Mucosa of gallbladder (tissue), 1 donor: ENCODE measurements at regions not wholly inside any gene's neighbourhood (a gene's known extent, or its start where the extent isn't known, plus 50 kb on each side); places are given as distances from the start of the nearest gene placed in this dataset.

Source experiments
- DNase-seq: peaks from one replicate; pipeline ENCODE4 v3.0.0-alpha.2; 2020; ENCODE audit warnings: low spot score
- donor health status: DM: no; HTN: no; CAD: no.

DNA sequence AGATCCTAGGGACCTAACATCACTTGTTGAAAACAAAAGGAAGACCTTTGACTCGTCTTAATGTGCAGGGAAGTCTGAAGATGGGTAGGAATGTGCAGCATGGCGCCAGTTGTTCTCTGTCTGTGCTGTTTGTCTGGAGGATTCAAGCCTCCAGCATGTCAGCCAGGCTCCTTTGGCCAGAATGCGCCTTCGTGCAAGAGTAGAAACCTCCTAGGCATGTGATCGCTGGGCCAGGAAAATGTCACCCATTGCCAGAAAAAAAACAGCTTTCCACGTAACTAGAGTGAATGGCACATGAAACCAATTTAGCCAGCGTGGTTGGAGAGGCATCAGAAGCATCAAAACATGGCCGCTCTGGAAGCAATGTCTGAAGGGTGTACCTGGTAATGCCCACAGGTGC lies 132.7 kb downstream of the EDN1 start:
- peak; percentile 51 for DNase-seq

DNA sequence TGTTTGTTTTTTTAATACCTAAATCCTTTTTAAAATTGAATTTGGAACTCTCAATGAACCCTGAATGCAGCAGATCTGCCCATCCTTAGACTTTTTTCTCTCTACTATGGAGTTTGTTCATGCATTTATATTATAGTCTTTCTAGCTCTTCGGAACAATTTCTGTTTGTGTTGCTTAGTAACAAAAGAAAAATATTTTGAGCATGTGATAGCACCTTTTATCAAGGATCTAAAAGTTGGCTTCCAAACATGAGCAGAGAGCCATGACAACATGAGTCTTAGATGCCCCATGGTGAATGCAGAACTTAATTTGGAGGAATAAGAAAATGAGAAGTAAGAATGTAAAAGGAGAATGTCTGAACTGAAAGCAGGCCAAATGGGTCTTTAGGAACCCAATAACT lies 133.7 kb downstream of the EDN1 start:
- DNase-seq = no peak

DNA sequence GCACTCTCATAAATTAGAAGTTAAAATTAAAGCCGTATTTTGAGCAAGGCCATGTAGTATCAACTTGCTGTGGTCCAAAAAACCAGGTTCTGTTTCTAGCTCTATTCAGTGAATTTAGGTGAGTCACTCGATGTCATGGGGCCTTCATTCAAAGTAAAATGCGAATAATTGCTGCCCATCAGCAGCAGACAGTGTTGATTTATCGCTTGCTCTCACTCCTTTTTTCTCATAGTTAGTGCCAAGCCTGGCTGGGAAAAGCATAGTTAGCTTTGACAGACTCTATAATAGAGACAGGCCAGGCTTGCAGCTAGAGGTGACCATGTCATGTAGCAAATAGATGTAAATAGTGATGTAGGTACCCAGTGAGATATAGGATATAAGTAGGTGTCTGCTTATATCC lies 136.0 kb downstream of the EDN1 start:
- DNase-seq = no peak

DNA sequence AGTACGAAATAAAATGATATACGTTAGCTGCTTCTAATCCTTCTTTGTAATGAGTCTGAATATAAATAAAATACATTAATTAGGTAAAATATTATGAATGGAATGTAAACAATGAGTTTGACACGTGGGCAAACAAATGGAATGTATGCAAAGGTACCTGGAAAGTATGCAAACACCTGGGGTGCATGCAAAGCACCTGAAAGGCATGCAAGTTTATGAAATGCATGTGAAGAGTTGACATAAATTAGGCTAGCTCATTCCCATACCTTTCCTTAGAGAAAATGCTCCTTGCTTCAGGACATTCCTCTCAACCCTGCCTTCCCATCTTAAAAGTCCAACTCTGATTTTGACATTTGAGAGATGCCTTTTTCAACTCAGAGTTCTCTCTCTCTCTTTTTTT lies 140.9 kb downstream of the EDN1 start:
- no peak for DNase-seq

DNA sequence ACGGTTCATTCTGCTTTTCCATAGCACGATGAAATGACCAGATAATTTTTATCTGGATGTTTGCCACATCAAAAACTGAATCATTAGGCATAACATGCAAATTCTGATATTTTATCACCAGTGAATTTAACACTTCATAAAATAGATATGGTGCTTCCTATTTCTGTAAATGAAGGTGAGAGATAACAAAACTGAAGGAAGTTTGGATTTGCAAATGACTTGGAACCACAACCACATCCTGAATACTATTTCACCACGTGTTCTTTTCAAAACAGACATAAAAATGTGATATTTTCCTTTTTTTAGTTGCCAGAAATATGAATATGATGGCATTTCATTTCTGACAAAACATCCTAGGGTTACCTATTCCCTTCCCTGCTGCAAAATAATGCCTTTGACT lies 146.1 kb downstream of the EDN1 start:
- DNase-seq = no peak

DNA sequence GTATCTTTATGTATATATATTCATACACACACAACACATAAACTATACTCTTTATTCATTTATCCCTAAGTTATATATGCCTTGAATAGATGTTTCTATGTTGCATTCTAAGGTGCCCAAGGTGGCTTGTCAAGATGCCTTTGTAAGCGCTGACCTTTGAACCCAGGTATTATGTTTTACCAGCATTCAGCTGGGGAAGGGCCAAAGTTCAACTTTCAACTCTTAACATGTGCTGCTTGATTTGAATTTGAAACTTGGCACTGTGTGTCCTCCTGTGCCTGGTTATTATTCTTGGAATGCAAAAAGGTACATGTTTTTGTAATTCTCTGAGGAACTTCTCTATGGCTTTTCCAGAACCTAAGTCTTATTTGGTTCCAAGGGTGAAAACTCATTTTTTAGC lies 146.5 kb downstream of the EDN1 start:
- DNase-seq = peak; percentile 44

DNA sequence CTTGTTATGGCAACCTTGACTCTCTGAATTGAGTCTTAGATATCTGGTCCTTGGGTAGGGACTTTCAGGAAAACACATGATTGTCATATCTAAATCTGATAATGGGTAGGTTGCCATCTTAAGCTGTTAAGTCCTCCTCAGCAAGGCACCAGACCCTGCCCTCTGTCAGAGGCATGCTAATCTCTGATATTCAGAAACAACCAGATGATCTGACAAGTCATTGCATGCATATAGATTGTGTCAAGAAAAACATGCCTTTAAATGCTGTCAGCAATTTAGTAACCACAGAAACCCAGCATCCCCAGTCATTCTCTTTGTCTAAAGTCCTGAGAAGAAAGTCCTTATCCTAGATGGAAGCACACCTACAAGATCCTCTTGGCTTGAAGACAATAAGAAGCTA lies 149.1 kb downstream of the EDN1 start:
- no peak for DNase-seq

DNA sequence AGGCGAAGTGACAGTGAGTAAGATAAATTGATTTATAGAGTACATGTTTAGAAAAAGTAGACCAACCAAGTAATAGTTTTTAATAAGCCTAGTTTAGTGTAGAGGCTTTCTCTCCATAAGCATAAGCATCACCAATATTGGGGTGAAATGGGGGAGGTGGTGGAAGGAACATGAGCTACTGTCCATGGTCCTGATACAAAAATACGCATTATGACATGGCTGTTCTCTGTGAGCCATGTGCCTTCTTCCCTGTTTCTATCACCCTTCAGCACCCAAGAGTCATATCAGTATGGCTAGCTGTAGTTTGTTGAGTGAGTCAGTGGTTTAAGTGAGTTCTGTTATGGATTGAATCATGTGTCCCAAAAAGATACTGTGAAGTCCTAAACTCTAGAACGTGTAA lies 150.8 kb downstream of the EDN1 start:
- DNase-seq = no peak

DNA sequence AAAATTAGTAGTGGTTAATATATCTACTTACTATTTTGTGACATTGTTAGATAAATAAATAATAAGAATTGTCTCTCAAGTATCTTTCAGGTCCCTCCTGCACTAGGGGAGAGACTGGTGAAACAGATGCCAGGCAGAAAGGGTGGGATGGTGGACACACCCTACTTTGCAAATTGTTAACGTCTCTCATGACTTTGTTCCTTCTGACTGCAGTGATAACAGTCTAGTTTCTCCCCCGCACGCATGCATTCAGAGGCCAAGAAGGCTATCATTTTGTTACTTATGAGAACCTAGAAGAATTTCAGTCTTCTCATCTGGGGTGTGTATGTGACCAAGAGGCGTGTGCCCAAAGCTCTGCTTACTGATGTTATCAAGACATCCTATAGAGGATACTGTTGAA lies 152.3 kb downstream of the EDN1 start:
- DNase-seq = no peak

DNA sequence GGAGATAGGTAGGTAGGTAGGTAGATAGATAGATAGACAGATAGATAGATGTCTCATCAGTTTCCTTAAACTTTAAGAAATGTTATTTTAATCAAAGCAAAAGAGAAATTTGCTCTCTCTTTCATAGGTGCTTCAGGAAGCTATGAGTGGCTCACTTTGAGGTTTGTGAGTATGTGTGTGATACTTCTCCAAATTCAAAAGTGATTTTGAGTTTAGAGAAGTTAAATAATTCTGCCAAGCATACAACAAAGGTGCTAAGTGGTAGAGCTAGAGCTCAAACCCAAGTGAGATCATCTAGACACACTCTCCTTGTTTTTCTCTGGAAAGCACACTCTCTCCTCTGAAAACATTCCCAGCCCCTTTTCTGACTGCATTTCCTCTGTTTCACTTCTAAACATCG lies 156.2 kb downstream of the EDN1 start:
- no peak for DNase-seq

DNA sequence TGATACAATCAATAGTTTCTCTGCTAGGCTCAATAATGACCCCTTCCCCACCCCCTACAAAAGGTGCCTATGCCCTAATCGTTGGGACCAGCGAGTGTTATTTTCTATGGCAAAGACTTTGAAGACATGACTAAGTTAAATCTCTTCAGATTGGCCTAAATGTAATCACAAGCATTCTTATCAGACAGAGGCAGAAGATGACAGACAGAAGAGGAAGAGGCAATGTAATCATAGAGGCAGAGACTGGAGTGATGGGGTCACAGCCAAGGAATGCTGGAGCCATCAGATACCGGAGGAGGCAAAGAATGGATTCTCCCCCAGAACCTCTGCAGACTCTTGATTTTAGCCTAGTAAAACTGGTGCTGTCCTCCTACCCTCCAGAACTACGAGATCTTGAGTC lies 159.3 kb downstream of the EDN1 start:
- DNase-seq = no peak

DNA sequence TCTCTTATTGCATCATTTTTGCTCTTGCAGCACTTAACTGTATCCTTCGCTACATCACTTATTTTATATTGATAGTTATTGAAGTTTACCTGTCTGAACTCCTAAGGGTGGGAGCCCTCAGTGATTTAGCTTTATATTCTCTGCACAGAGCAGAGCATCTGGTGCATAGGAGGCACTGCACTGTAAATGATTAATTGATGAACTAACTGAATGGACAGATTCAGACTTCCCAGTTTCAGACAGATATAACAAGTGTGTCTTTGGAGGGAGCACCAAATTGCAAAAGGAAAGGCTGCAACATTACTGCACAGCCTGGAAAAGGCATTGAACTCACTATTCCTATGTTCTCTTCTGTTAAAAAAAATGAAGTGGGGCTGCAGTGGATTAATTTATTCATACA lies 160.3 kb downstream of the EDN1 start:
- DNase-seq = no peak

DNA sequence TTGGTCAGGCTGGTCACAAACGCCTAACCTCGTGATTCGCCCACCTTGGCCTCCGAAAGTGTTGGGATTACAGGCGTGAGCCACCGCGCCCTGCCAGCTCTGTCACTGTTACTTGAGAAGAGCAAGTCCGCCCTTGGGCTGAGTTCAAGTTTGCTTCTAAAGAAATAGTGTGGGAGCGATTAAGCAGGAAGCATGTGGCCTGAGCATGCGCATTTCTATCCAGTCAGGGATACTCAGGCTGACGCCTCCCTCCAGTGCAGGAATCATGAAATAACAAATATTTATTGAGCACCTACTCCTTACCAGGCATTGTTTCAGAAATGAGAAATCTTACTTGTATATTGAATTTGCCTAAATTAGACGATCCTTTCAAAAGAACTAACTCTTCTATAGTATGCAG lies 166.2 kb downstream of the EDN1 start:
- DNase-seq = no peak

DNA sequence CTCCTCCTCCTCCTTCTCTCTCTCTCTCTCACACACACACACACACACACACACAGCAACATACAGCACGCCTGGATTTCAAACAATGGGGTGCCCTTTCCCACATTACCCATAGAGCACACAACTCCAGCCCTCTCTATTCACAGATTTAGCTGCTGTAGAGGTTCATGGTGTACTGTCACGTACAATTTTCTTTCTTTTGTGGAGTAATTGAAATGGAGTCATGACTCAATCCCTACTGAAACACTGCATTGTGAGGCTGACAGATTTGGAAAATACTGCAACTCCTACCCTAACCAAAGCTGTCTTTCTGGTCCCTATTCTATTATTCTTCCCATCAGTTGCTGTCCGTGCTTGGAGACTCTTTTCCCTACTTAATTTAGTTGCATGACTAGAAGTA lies 166.9 kb downstream of the EDN1 start:
- no peak for DNase-seq

DNA sequence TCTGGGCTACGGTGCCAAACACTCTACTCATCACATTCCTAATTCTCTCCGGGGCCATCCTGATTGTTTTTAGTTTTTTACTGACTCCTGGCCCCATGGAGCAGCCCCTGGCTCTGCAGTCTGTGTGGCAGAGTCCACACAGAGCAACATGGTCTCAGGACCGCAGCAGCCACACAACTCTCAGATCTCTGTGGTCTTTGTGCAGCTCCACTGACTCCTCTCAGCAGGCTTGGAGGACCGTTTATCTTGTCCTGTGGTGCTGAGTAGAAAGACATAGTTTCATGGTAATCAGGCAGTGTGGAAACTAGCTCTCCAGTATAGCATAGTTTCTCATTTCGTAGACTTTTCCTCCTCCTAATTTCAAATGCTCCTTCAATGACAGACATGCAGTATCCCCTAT lies 168.4 kb downstream of the EDN1 start:
- DNase-seq = no peak

DNA sequence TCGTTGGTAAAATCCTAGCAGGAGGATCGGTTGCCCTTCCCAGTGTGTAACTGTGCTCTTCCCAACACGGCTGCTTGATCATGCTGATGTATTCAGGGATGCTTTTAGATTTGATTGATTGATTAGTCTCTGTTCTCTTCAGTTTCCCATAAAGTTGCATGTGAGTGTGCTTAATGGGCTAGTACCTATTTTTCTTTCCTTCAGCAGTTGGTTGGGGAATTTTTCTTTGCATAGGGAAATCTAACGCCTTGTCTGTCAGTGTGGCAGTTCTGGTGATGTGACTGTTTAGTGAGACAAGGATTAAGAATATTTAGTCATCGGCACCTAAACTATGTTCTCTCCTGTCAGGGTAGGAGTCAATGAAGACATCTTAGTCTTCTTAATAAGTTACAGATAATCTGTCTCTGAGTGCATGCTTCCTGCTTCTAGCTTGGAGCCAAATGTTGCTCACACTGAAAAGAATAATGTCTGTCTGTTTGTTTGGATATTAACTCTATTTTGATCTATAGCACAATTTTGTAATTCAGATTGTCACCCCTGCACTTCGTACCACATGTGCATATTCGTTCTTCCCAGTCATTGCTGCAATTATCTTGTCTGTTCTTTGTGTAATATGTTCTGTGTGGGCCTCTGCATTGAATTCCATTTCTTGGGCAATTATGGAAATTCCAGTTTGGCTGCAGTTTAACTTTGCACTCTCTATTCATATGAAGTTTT lies 169.9 kb downstream of the EDN1 start:
- DNase-seq = no peak

DNA sequence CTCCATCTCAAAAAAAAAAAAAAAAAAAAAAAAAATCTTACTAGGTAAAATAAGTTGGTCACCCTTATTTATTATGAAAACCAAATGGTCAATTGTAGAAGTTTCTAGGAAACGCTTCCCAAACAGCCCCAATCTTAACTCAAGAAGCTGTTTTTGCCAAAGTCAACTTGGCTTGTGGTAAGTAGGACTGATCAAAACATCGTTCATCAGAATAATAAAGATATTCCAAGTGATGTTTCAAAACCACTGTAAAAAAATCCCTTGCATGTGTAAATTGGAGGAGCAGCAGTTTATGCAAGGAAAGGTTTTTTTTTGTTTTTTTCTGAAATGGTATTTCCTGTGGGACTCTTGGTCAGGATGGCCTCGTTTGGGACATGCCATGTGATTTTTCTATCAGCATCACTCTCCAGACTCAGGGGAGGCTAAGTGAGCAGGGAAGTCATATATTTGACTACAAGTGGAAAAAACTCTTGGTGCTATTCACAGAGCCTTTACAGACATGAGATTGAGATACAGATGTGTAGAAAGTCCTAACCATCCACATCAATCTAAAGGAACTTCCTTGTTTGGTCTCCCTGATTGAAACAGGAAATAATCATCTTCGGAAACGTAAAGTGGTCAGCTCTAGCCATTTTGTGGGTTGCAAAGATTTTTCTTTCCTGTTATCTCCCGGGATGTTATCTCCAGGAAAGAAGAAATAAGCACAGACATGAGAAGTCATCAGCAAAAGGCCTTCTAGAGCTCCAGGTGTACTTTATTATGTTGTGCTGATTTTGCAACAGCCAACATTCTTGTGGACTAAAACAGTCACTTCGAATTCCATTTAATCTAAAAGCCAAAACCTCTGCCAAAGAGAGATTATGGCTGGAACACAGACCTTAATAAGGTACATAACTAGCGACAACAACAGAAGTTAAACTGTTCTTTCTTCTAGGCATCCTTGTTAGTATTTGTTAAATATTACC lies 177.8 kb downstream of the EDN1 start:
- no peak for DNase-seq

DNA sequence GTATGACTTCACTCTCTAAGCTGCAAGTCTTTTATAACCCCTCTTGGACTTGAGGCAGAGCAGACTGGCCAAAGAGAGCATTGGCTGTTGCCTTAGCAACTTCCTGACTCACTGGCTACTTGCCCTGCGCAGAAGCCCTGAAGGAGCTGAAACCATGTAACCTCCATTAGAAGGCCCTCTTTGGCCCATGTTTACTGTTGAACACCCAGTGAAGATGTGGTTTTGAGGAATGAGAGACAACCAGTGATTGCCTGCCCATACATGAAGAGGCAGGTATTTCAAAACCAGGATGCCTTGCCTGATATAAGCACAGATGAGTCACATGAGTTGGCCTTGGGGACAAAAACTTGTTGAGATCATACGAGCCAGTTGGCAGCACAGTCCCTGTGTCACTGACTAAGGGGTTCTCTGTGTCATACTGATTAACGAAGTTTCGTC lies 182.5 kb downstream of the EDN1 start:
- DNase-seq = no peak

DNA sequence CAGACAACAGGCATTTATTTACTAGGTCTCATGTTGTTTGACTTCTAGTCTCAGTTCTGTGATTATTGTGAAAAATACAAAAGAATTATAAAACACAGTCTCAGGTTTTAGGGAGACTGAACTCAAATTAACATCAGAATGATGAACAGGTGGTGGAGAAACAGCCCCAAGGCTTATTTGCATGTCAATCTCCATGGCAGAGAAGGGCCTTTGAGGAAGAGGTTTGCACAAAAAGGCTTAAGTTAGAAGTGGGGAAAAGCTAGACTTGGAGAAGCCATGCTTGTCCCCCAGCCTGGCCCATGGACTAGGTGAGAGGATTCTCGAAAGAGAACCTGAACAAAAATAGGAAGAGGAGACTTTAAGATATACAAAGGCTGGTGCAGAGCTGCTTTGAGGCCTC lies 183.3 kb downstream of the EDN1 start:
- DNase-seq = no peak

DNA sequence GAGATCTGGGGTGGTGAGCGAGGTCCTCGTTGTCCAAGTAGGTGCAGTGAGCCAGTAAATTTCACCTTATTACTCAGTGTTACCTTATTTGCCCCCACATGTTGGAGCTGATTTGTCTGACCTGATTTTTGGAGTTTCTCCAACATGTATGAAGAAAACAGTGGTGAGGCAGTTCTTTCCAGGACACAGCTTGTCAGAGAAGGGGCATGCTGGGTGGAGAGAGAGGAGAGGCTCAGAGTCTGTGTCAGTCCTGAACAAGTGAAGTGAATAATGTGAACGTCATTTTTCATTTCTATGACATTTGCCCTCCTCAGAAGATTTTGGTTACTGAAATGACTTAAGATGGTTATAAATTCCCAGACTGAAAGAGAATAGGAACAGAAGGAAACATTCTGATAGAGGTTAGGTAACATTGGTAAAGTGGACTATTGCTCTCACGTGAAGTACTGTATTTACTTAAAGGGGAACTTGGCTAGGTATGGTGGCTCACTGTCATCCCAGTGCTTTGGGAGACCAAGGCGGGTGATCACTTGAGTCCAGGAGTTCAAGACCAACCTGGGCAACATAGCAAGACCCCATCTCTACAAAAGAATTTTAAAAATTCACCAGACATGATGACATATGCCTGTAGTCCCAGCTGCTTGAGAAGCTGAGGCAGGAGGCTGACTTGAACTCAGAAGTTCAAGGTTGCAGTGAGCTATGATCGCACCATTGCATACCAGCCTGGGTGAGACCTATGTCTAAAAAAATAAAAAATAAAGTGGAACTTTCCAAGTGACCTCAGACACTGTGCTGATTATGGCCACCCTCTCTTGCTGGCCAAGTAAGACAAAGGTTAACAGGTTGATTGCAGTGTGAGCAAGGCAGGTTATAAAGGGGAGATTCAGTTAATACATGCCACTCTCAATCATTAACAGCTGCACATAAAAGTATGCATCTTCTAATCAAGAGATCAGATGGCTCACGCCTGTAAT lies 184.3 kb downstream of the EDN1 start:
- no peak for DNase-seq

DNA sequence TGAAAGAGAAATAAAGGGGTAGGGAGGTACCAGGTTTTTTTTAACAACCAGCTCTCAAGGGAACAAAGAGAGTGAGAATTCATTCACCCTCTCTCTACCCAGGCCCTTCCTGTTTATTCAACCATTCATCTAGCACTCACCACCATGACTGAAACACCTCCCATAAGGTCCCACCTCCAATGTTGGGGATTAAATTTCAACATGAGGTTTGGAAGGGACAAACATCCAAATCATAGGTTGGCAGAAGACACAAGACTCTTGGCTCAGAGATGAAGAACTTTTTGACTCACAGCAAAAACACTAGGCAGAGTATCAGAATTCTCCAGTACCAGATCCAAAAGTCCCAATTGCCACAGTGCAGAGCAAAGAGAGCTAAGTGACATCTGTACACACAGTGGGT lies 186.3 kb downstream of the EDN1 start:
- DNase-seq = no peak

DNA sequence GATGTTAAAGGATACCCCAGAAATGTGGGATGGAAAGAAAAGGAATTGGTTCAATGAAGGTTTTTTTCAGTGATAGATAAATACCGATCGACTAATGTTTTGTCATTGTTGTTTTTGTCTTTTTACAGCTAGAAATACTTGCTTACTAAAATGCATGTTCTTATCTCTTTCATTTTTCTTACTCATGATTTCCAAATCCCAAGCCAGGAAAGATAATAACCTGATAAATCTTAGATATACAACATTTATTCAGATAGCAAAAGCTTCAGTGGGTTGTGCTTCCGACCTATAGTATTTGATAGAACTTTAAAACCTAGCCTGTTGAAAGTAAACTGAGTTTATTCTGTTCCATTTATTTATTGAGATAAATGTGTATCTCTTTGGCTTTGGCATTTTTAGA lies 187.5 kb downstream of the EDN1 start:
- no peak for DNase-seq
